ENCODE measurements at regions not wholly inside any gene's neighbourhood (a gene's known extent, or its start where the extent isn't known, plus 50 kb on each side); places are given as distances from the start of the nearest gene placed in this dataset.

GRCh38 chr6:71029555-71029954, 72.7 kb upstream of the B3GAT2 start:
- intact Hi-C loops (cut with DNase I) = no loop called here
- DNase-seq (no peak), ATAC-seq (no peak)
- Histone ChIP-seq H3K36me3 (no peaks in the 10 kb centered on the region), H3K4me3 (no peak overlapping the region), H3K27me3 (no peaks in the 10 kb centered on the region), H3K4me1 (no peaks in the 10 kb centered on the region), H3K27ac (no peak overlapping the region), H3K9me3 (no peaks in the 10 kb centered on the region)
- no peak for TF ChIP-seq CTCF (IDR thresholded peaks at IDR 0.05)

GRCh38 chr6:71031912-71032311, 75.1 kb upstream of the B3GAT2 start:
- Histone ChIP-seq H3K27ac (no peak overlapping the region), H3K36me3 (no peaks in the 10 kb centered on the region), H3K9me3 (no peaks in the 10 kb centered on the region), H3K27me3 (no peaks in the 10 kb centered on the region), H3K4me3 (no peak overlapping the region), H3K4me1 (no peaks in the 10 kb centered on the region)
- DNase-seq = no peak
- intact Hi-C loops (cut with DNase I) = no loop called here
- no peak for TF ChIP-seq CTCF (IDR thresholded peaks at IDR 0.05)
- peak; percentile 27 for ATAC-seq

GRCh38 chr6:71033171-71033570, 76.3 kb upstream of the B3GAT2 start:
- TF ChIP-seq CTCF (IDR thresholded peaks at IDR 0.05) = no peak
- Histone ChIP-seq H3K27ac (no peak overlapping the region), H3K4me3 (no peak overlapping the region), H3K4me1 (no peaks in the 10 kb centered on the region), H3K9me3 (no peaks in the 10 kb centered on the region), H3K36me3 (no peaks in the 10 kb centered on the region), H3K27me3 (no peaks in the 10 kb centered on the region)
- DNase-seq (no peak), ATAC-seq (no peak)
- intact Hi-C loops (cut with DNase I) = no loop called here

- DNase-seq (no peak), ATAC-seq (no peak)
- H3K4me3 ChIP-seq = no peak overlapping the region
- TF ChIP-seq CTCF (IDR thresholded peaks at IDR 0.05) = no peak
- intact Hi-C loops (cut with DNase I) = no loop called here
- H3K4me1 ChIP-seq = no peaks in the 10 kb centered on the region
- no peak overlapping the region for H3K27ac ChIP-seq
- no peaks in the 10 kb centered on the region for H3K36me3 ChIP-seq
- H3K9me3 ChIP-seq = no peaks in the 10 kb centered on the region
- no peaks in the 10 kb centered on the region for H3K27me3 ChIP-seq
Observed at GRCh38 chr6:71033890-71034289, 77.0 kb upstream of the B3GAT2 start.

- DNase-seq = no peak
- no peak overlapping the region for H3K4me3 ChIP-seq
- intact Hi-C loops (cut with DNase I) = no loop called here
- H3K4me1 ChIP-seq = no peaks in the 10 kb centered on the region
- no peaks in the 10 kb centered on the region for H3K9me3 ChIP-seq
- H3K27ac ChIP-seq = no peak overlapping the region
- H3K36me3 ChIP-seq = no peaks in the 10 kb centered on the region
- no peaks in the 10 kb centered on the region for H3K27me3 ChIP-seq
- TF ChIP-seq CTCF (IDR thresholded peaks at IDR 0.05) = no peak
- ATAC-seq = no peak
Observed at GRCh38 chr6:71034563-71035345, 77.9 kb upstream of the B3GAT2 start.

- H3K36me3 ChIP-seq = no peaks in the 10 kb centered on the region
- no peaks in the 10 kb centered on the region for H3K27me3 ChIP-seq
- ATAC-seq (no peak), DNase-seq (no peak)
- no peak for TF ChIP-seq CTCF (IDR thresholded peaks at IDR 0.05)
- H3K27ac ChIP-seq = no peak overlapping the region
- no peak overlapping the region for H3K4me3 ChIP-seq
- H3K4me1 ChIP-seq = no peaks in the 10 kb centered on the region
- no peaks in the 10 kb centered on the region for H3K9me3 ChIP-seq
- intact Hi-C loops (cut with DNase I) = no loop called here
Observed at GRCh38 chr6:71035871-71036270, 79.0 kb upstream of the B3GAT2 start.
